DMS153 treated with DMSO at 0.1 percent for 48 hours (cell line): ENCODE measurements at regions not wholly inside any gene's neighbourhood (a gene's known extent, or its start where the extent isn't known, plus 50 kb on each side); places are given as distances from the start of the nearest gene placed in this dataset.

ENCODE experiments used
- DNase-seq: peaks from one replicate; lab custom pipeline; 2025; ENCODE audit not compliant: unreplicated experiment; lab: John Stamatoyannopoulos, UW

- DNase-seq: no peak
Measured at GRCh38 chr13:107291875-107292274, 723.9 kb upstream of the ARGLU1 start.

- no peak for DNase-seq
Measured at GRCh38 chr13:107289540-107289939, 721.6 kb upstream of the ARGLU1 start.

- no peak for DNase-seq
Measured at GRCh38 chr13:107284173-107284572, 716.2 kb upstream of the ARGLU1 start.

GRCh38 chr13:107277911-107278310 lies 710.0 kb upstream of the ARGLU1 start:
- no peak for DNase-seq

GRCh38 chr13:107276936-107277335 lies 709.0 kb upstream of the ARGLU1 start:
- DNase-seq: no peak

- no peak for DNase-seq
Measured at GRCh38 chr13:107275945-107276614, 708.1 kb upstream of the ARGLU1 start.

GRCh38 chr13:107275312-107275711 lies 707.4 kb upstream of the ARGLU1 start:
- DNase-seq: no peak

GRCh38 chr13:107271227-107271626 lies 703.3 kb upstream of the ARGLU1 start:
- DNase-seq: peak; percentile 30

GRCh38 chr13:107266657-107267056 lies 698.7 kb upstream of the ARGLU1 start:
- DNase-seq: no peak

GRCh38 chr13:107258599-107259187 lies 690.8 kb upstream of the ARGLU1 start:
- DNase-seq: no peak

- DNase-seq: no peak
Measured at GRCh38 chr13:107254392-107254791, 686.5 kb upstream of the ARGLU1 start.

- DNase-seq: no peak
Measured at GRCh38 chr13:107252428-107252827, 684.5 kb upstream of the ARGLU1 start.

- no peak for DNase-seq
Measured at GRCh38 chr13:107252021-107252420, 684.1 kb upstream of the ARGLU1 start.

- no peak for DNase-seq
Measured at GRCh38 chr13:107251341-107251740, 683.4 kb upstream of the ARGLU1 start.

GRCh38 chr13:107250628-107251027 lies 682.7 kb upstream of the ARGLU1 start:
- no peak for DNase-seq

GRCh38 chr13:107244241-107244640 lies 676.3 kb upstream of the ARGLU1 start:
- no peak for DNase-seq

- no peak for DNase-seq
Measured at GRCh38 chr13:107242138-107242537, 674.2 kb upstream of the ARGLU1 start.

GRCh38 chr13:107241381-107241780 lies 673.4 kb upstream of the ARGLU1 start:
- DNase-seq: no peak

GRCh38 chr13:107239213-107239612 lies 671.3 kb upstream of the ARGLU1 start:
- no peak for DNase-seq

- DNase-seq: no peak
Measured at GRCh38 chr13:107238262-107238981, 670.5 kb upstream of the ARGLU1 start.

GRCh38 chr13:107234319-107235073 lies 666.6 kb upstream of the ARGLU1 start:
- DNase-seq: no peak

GRCh38 chr13:107233541-107233940 lies 665.6 kb upstream of the ARGLU1 start:
- DNase-seq: peak; percentile 34
